Keratinocyte (primary cell): ENCODE measurements at regions not wholly inside any gene's neighbourhood (a gene's known extent, or its start where the extent isn't known, plus 50 kb on each side); places are given as distances from the start of the nearest gene placed in this dataset.

Experiments used
- CTCF ChIP-seq, 3 experiments: IDR thresholded peaks in 1 of 3; conservative IDR thresholded peaks in 1 of 3; optimal IDR thresholded peaks in 1 of 3; 2 replicates in 2 of 3; 3 replicates in 1 of 3; pipeline versions ENCODE3 to v1.5.1; 2011; ENCODE audit warnings: low read length in 3 of 3, mild to moderate bottlenecking in 3 of 3, moderate library complexity in 2 of 3, control low read depth in 1 of 3, inconsistent platforms in 1 of 3; ENCODE audit not compliant: insufficient read depth in 2 of 3; ENCODE audit errors: extremely low read depth in 1 of 3
- EZH2 ChIP-seq: IDR thresholded peaks from one replicate; pipeline ENCODE4 v1.6.1; 2012; ENCODE audit warnings: inconsistent platforms, mild to moderate bottlenecking, low read length, moderate library complexity

- TF ChIP-seq CTCF (optimal IDR thresholded peaks at IDR 0.05 in 1 of 3, IDR thresholded peaks at IDR 0.05 in 1 of 3, conservative IDR thresholded peaks at IDR 0.05 in 1 of 3; ENCODE audit: extremely low read depth in 1 of 3, insufficient read depth in 2 of 3, low read length in 3 of 3), result no peak
- no peak for TF ChIP-seq EZH2
Observed at GRCh38 chr1:55466921-55467320, 251.8 kb upstream of the USP24 start.
